NCI-H1694 (cell line): ENCODE measurements at regions not wholly inside any gene's neighbourhood (a gene's known extent, or its start where the extent isn't known, plus 50 kb on each side); places are given as distances from the start of the nearest gene placed in this dataset.
"Not testable (repeated sequence)": the region's sequence is repeated elsewhere in the genome, so short reads cannot be mapped to it uniquely, and the experiment has no call there.

ENCODE experiments used
- DNase-seq: peaks from one replicate; lab custom pipeline; 2025; lab: John Stamatoyannopoulos, UW

DNA sequence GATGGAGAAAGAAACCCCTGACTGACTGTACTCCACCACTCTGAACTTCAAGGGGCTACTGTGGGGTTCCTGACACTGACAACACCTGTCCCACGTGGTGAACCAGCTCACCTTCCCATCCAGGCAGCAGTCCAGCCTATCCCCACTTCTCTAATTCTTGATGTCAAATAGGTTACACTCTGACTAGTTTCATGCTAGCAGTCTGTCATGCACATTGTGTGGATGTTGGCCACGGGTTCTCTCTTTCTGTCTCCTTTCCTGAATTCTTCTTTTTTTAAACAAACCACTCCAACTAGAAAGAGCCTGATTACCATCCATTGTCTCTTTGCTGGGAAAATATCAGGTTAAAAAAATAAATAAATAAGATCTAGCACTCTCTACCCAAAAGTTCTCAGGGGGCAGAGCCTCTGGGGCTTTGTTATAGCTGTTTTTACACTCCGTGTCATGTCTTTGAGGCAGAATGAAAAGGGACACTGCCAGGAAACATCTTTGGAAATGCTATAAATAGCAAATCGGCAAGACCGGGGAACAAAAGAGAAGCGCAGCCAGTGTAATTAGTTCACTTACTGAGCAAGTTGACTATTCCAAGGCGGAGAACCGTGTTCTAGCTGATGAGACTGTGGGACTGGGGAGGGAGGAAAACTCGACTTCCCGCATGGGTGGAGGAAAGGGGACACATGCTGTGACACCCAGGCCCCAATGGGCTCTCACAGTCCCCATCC lies 356.1 kb downstream of the OMA1 start:
- DNase-seq = no peak

DNA sequence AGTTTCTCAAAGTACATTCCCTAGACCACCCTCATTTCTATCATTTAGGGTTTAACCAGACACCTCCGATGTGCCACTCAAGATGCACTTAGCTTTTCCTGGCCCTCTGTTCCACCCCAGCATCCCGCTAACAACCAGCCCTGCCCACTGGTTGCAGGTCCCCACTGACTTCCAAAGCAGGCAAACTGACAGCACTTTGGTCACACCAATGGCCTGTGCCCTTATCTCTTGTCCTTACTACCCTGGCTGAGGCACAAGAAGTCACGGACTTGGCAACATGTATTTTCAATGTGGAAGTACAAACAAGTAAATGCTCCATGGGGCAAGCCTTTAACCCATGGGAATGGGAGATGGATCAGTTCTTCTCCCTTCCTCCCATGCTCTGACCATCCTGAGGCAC lies 357.1 kb downstream of the OMA1 start:
- no peak for DNase-seq

DNA sequence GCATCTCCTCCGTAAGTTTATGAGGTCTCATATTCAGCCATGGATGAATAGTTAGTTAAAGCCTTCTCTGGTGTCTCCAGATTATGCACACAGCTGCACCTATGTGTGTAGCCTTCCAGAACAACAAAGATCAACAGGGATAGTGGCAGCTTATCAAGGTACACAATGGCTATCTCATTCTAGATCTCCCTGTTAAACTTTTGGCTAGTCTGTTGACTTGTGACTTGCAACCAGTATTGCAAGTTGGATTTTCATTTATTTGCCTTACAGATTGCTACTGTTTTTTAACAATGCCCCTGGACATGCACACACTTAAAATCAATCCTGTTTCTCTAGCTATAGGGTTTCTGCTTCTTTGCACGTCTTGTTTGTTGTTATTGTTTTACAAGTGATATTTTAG lies 363.2 kb downstream of the OMA1 start:
- DNase-seq = no peak

DNA sequence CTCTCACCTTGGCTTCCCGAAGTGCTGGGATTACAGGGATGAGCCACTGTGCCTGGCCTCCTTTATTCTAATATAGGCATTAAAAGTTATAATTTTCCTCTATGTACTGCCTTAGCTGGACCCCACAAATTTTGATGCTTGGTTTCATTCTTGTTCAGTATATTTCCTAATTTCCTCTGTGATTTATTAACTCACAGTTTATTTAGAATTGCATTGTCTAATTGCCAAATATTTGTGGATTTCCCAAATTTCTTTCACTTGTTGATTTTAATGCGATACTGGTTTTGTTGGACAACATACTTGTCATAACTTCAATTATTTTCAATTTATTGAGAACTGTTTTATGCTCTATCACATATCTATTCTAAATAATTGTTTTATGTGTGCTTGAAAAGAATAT lies 366.0 kb downstream of the OMA1 start:
- DNase-seq = no peak

DNA sequence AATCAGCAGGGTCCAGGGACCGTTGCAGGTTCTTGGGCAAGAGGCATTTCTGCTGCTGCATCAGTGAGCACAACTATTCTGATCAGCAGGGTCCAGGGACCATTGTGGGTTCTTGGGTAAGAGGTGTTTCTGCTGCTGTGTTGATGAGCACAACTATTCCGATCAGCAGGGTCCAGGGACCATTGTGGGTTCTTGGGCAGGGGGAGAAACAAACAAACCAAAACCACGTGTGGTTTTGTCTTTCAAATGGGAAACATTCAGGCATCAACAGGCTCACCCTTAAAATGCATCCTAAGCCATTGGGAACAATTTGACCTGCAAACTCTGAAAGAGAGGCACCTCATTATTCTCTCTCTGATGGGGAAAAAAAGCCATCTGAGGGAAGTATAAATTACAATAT lies 377.4 kb downstream of the OMA1 start:
- not testable (repeated sequence) for DNase-seq

DNA sequence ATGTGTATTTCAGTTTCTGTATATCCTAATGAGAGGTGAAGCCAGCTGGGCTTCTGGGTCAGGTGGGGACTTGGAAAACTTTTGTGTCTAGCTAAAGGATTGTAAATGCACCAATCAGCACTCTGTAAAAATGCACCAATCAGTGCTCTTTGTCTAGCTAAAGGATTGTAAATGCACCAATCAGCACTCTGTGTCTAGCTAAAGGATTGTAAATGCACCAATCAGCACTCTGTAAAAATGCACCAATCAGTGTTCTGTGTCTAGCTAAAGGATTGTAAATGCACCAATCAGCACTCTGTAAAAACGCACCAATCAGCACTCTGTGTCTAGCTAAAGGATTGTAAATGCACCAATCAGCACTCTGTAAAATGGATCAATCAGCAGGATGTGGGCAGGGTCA lies 379.4 kb downstream of the OMA1 start:
- DNase-seq = not testable (repeated sequence)

DNA sequence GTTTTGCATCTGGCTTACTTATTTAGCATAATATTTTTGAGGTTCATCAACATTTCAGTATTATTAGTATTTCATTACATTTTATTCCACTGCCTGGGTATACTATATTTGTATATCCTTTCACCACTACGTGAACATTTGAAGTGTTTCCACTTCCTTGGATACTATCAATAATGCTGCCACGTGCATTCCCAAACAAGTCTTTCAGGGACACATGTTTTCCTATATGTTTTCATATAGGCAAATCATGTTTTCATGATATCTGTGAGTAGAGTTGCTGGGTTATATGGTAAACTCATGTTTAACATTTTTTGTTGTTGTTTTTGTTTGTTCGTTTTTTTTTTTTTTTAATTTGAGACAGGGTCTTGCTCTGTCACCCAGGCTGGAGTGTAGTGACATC lies 380.1 kb downstream of the OMA1 start:
- DNase-seq = no peak

DNA sequence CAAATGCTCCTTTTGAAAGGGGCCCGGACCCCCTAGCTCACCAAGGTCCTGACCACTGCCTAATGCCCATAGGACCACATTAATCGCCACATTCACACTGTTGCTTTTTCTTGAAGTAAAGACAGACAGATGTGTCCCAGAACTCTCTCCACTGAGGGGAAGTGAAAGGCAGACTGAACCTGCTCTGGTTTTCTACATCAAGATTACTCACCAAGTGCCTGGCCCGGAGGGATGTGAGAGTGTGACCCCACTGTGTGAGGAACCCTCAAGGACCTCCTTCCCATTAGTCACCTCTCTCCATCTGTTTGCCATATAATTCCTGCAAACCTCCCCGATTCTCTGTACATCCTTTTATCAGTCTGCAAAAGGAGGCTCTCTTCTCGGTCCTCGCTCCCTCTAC lies 381.5 kb downstream of the OMA1 start:
- no peak for DNase-seq

DNA sequence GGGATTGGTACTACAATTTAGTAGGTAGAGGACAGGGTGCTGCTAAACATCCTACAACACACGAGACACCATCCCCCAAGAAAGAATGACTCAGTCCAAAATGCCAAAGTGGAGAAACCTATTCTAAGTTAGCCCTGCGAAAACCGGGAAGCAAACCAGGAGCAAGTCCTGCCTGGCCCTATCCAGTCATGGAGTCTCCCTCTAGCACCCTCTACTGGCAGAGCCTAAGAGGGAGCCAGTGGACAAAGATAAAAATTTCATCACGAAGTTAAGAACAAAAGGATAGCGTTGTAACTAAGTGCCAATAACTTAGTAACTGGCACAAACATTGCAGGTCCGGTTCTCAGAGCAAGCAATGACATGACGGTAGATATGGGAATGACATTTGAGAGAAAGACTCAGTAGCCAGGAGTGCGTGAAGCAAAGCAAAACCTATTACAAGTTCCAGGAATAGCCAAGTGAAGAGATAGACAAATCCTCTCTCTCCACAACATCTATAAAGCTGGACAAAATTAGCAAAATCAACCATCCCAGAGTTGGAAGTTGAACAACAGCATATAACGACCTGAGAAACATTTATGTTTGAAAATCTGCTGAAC lies 383.5 kb downstream of the OMA1 start:
- peak; percentile 71 for DNase-seq

DNA sequence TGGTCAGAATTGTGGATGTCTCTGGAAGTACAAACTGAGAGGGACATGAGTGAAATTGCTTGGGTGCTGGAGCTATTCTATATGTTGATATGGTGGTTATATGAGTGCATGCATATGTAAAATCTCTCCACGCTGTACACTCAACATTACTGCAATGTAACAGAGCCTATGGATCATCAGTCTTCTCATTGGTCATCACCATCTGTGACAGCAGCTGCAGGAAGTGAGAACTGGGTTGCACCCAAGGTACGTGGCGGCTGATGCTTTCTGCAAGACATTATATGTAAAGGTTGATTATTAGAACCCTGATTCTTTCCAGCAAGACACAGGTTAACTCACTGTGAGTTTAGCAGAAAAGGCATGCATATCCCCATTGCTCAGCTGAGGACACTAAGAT lies 387.1 kb downstream of the OMA1 start:
- DNase-seq = no peak

DNA sequence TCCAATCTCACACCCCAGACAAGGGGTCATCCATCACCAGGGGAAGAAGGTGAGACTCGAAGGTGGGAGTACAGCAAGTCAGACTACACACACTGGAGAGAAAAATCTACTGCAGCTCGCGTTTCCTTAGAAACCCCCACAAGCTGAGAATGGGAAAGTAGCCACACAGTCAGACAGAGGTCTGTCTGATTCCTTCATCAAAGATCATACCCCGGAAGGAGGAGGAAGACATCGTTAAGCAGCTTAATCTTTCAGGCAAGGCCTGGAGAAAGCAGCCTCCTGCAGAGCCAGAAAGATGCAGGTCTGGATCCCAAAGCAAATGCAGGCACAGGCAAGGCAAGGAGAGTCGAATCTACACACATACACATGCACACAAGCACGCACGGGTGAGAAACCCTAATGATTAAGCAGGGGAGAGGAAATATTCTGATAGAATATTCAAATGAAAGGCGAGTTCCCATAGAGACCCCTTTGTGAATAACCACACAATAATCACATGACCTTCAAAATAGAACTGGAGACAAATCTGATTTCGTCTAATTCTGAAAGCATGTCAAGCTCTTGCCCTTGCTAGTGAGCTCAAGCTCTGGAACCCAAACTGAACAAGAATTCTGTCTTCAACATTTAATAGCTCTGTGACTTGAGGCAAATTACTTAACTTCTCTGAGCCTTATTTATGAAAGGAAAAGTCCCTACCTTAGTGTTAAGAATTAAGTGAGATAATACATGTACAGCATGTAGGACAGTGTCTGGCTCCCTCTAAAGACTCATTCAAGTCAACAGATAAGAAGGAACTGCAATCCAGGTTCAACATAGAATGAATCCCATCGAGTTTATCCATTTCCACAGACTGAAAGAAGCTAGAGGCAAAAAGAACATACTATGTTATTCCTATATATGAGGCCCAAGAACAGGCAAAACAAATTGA lies 387.8 kb downstream of the OMA1 start:
- DNase-seq = no peak

DNA sequence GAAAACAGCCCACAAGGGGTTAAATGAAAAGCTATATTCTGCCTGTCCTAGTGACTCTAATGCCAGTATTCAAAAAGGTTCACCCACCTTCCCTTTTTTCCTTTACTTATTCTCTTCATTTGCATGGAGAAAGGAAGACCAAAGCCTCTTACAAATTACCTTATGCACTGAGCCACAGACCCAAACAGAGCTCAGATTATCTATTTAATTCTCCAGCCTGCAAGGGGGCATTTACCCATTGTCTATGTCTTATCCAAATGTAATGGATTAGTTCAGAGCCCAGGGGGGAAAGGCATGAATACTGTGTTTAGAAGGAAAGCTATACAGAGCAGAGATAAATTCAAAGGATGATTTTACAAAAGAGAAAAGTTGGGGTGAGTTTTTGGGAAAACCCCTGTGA lies 388.5 kb downstream of the OMA1 start:
- DNase-seq = no peak

DNA sequence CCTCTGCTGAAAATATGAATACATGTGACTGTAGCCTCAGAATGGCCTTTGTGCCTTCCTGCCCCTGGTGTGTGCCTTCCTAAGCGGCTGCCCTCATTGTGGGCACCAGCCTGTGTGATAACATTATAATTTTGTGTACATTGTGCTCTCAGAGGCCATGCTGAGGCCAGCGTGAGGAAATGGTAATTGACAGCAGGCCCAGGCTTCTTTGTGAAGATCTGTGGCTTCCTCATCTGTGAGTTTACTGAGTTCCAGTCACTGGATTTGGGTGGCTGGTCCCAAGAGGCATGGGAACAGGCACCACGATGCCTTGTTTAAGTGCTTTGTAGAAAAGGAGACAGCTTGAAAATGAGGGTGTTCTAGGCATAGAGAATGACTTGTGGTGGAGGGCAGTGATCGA lies 389.3 kb downstream of the OMA1 start:
- DNase-seq = no peak

DNA sequence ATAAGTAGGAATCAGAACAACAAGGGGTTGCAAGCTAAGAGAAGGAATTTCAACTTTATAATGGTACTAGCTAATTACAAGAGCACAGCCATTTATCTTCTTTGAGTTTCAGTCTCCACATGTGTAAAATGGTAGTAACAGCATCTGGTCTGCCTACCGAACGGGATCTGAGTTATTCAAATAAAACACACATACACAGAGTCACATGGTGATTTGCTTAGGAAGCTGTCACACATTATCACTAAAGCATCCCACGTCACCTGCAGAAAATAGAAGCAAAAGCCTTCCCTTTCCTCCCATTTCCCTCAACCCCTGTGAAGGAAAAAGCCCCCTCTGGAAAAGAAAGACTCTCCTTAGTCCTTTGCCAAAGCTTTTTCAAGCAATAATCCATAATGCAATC lies 389.7 kb downstream of the OMA1 start:
- DNase-seq = no peak

DNA sequence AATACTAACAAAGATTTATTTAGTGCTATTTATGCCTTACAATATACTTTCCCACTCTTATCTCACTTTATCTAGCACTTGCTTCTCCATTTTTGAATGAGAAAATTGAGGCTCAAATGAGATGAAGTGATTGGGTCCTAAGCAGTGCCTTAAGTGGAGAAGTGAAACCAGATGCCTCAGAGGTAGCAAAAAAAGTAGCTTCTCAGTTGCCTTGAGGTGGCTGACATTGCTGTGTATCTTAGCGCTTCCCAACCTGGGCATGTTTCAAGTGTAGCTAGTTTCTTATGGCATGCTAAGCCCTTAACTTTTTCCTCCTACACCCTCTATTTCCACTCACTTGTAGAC lies 390.4 kb downstream of the OMA1 start:
- DNase-seq = no peak

DNA sequence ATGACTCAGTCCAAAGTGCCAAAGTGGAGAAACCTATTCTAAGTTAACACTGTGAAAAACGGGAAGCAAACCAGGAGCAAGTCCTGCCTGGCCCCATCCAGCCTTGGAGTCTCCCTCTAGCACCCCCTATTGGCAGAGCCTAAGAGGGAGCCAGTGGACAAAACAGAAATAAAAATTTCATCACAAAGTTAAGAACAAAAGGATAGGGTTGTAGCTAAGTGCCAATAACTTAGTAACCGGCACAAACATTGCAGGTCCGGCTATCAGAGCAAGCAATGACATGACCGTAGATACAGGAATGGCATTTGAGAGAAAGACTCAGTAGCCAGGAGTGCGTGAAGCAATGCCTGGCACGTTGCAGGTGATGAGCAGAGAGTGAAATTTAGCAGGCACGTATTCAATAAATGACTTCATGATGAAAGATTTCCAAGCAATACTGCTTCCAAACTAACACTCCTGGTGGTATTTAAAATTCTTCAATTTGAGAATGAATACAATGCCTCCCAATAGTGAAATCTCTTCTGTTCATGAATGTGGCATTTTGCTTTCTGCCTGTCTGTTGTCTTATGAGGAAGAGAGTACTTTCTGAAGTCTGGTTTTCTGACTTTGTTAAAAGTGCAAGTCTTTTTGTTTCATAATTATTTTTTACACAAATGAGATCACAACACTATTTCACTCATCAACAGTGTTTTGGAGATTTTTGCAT lies 391.0 kb downstream of the OMA1 start:
- peak; percentile 24 for DNase-seq

DNA sequence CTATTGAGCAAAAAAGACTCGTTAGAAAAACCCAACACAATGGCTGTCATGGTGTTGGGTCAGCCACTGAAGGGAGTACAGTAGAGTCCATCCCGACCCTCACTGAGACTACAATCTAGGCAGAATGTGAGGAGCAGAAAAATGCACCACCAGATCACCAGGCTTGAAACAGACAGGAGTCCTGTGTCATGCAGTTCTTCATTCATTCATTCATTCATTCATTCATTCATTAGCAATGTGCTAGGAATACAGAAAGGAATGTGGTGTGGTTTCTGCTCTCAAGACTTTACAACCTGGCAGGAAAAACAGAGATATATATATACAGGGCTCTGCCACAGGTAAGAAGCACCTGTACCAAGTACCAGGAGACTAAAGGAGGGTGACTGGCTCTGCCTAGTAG lies 392.3 kb downstream of the OMA1 start:
- no peak for DNase-seq

DNA sequence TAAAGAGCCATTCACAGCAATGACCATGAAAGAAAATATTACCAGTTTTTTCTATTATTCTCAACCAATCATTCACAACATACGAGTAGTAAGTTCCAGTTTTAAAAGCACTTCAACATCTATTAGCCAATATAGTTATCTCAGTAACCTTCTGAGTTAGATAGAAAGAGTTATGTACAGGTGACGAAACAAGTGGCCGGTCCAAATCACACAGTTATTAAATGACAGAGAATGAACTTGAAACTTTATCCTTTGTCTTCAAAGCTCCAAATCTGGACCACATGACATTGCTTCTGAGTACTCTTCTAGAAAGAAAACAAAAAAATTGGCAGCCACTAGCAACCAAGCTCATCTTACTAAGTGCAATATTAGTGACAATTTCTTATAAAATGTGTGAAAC lies 393.8 kb downstream of the OMA1 start:
- no peak for DNase-seq

DNA sequence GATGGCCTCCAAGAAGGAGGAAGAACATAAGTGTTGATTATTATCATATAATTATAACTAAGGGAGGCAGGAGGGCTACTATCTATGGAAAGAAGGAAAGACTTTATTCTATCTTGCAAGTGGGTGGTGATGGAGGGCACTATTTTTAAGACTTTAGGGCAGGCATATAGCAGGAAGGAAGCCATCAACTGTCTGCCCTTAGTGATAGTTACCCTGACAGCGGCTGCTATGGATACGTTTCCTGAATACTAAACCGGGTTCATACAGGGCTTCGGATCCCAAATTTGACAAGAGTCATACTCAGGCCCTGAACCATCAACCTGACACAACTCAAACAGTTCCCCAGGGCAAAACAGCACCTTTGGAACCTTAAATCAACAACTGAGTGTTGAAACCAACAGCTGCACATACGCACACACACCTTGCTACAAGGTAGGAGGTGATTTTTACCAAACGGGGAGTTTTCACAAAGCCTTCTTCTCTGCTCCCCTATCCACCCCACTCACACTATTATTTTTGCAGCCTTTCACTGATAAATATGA lies 397.2 kb downstream of the OMA1 start:
- no peak for DNase-seq

DNA sequence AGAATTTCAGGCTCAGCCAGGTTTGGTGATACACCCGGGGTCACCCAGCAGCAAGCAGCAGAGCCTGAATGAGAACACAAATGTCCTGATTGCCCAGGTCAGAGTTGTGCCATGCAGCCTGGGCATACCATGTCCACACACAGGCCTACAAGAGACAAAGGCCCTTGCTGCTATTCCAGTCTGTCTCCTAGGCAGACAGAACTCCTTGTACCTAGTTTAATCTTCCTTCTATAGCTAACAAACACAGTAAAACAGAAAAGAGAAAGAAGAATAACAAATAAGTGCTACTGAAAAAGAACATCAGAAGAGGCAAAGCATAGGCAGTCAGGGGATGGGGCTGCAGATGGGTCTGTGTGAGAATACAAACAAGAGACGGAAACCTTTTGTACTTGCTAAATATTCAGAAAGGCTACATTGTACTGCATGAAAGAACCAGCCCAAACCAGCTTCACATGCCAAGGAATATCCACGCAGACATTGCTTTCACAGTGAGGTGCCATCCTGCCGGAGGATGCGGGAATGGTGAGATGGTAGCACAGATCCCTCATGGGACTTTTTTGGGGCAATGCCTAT lies 401.7 kb downstream of the OMA1 start:
- DNase-seq = no peak

DNA sequence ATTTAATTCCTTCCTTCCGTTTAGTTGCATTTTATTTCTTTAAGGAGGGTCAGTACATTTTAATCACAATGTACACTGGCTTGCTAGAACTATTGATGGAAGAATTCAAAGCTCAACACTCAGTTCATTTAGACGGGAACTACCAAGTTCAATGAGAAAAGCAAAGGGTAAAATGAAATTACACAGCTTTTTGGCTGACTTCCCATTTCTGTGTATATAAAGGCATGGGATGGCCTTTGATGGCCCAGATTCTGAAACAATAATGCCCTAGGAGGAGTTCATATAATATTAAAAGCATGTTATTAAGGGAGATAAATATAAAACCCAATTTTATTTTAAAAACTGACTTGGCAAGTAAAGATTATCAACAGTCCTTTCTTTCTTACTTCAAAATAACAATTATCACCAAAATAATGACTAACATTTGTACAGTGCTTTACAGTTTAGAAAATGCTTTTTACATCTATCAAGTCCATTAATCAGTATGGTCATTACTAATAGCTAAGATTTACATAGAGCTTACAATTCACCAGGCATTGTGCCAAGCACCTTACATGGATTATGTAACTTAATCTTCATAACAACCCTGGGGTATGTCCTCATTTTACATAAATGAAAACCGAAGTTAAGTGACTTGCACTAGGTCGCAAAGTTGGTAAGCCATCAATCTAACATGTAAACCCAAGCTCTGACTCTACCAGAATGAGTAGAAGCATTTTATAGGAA lies 402.4 kb downstream of the OMA1 start:
- no peak for DNase-seq
